Activated naive CD4-positive, alpha-beta T cell treated with anti-CD3 and anti-CD28 coated beads for 36 hours (primary cell): ENCODE measurements at regions not wholly inside any gene's neighbourhood (a gene's known extent, or its start where the extent isn't known, plus 50 kb on each side); places are given as distances from the start of the nearest gene placed in this dataset.
A peak's percentile ranks its signal among the peaks of the same experiment; 100 is the strongest.

ENCODE experiments used
- CTCF ChIA-PET: fragments of 350-600 bp; sonication (Branson Sonifier 250); formaldehyde crosslinking; loops from one replicate; lab custom pipeline; 2021; ENCODE audit warnings: antibody characterized with exemption; lab: Charles Lee
- DNase-seq: peaks from one replicate; pipeline ENCODE4 v3.0.0-alpha.2; 2020
- H3K27ac Mint-ChIP-seq: one replicate; pipeline ENCODE4 v1.8.0; 2021; ENCODE audit warnings: mild to moderate bottlenecking, mixed read lengths
- H3K27me3 Mint-ChIP-seq: one replicate; pipeline ENCODE4 v1.8.0; 2021; ENCODE audit warnings: low read depth, mixed read lengths
- H3K36me3 Mint-ChIP-seq: one replicate; pipeline ENCODE4 v1.8.0; 2021; ENCODE audit warnings: low read depth, mixed read lengths
- H3K4me1 Mint-ChIP-seq: one replicate; pipeline ENCODE4 v1.8.0; 2021; ENCODE audit warnings: low read depth, mixed read lengths
- H3K4me3 Mint-ChIP-seq: one replicate; pipeline ENCODE4 v1.8.0; 2021; ENCODE audit warnings: mild to moderate bottlenecking, moderate library complexity, mixed read lengths
- H3K9me3 Mint-ChIP-seq: one replicate; pipeline ENCODE4 v1.8.0; 2021; ENCODE audit warnings: mixed read lengths
- intact Hi-C: fragments of 100-400 bp; cut with micrococcal nuclease; formaldehyde crosslinking; loops from one replicate; pipeline ENCODE4 v1.15.1; 2023

GRCh38 chr6:40325791-40326190 is 261.4 kb downstream of the LRFN2 start:
- intact Hi-C loops: loop anchor here (5.0 kb wide), 1 partner anchor 587 kb away; no protein-coding TSS in a partner anchor
- Mint-ChIP-seq H3K36me3 (no peaks in the 10 kb centered on the region), H3K27ac (no peak overlapping the region), H3K9me3 (no peaks in the 10 kb centered on the region), H3K27me3 (peaks cover 32% of the 10 kb centered on the region), H3K4me3 (no peak overlapping the region), H3K4me1 (peaks cover 2% of the 10 kb centered on the region)
- peak; percentile 21 for DNase-seq
- CTCF ChIA-PET: interaction anchor here (0.7 kb wide), 1 partner anchor 1081 kb away, joined by 3 read pairs; no protein-coding TSS in a partner anchor

- H3K4me1 Mint-ChIP-seq: peaks cover 2% of the 10 kb centered on the region
- H3K4me3 Mint-ChIP-seq: no peak overlapping the region
- H3K36me3 Mint-ChIP-seq: no peaks in the 10 kb centered on the region
- no peaks in the 10 kb centered on the region for H3K9me3 Mint-ChIP-seq
- intact Hi-C loops: loop anchor here (5.0 kb wide), 1 partner anchor 587 kb away; no protein-coding TSS in a partner anchor
- no peak overlapping the region for H3K27ac Mint-ChIP-seq
- DNase-seq: no peak
- CTCF ChIA-PET: interaction anchor here (0.6 kb wide), 1 partner anchor 568 kb away, joined by 3 read pairs; no protein-coding TSS in a partner anchor
- peaks cover 34% of the 10 kb centered on the region for H3K27me3 Mint-ChIP-seq
Measured at GRCh38 chr6:40325041-40325440, 262.1 kb downstream of the LRFN2 start.

GRCh38 chr6:40323881-40324634 is 263.1 kb downstream of the LRFN2 start:
- H3K4me1 Mint-ChIP-seq: peaks cover 2% of the 10 kb centered on the region
- peaks cover 4% of the 10 kb centered on the region for H3K9me3 Mint-ChIP-seq
- no peak for DNase-seq
- H3K4me3 Mint-ChIP-seq: no peak overlapping the region
- no peaks in the 10 kb centered on the region for H3K36me3 Mint-ChIP-seq
- CTCF ChIA-PET: no interaction called here
- intact Hi-C loops: no loop called here
- no peak overlapping the region for H3K27ac Mint-ChIP-seq
- peaks cover 33% of the 10 kb centered on the region for H3K27me3 Mint-ChIP-seq

GRCh38 chr6:40322336-40322735 is 264.8 kb downstream of the LRFN2 start:
- Mint-ChIP-seq H3K27me3 (peaks cover 28% of the 10 kb centered on the region), H3K4me1 (peaks cover 2% of the 10 kb centered on the region), H3K9me3 (peaks cover 8% of the 10 kb centered on the region), H3K36me3 (no peaks in the 10 kb centered on the region), H3K4me3 (no peak overlapping the region), H3K27ac (no peak overlapping the region)
- CTCF ChIA-PET: interaction anchor here (0.7 to 1.5 kb wide), 3 partner anchors 9 to 279 kb away, joined by 3 to 4 read pairs (median 4); no protein-coding TSS in a partner anchor
- no peak for DNase-seq
- intact Hi-C loops: no loop called here

- CTCF ChIA-PET: interaction anchor here (1.5 kb wide), 1 partner anchor 10 kb away, joined by 3 read pairs; no protein-coding TSS in a partner anchor
- DNase-seq: no peak
- peaks cover 2% of the 10 kb centered on the region for H3K4me1 Mint-ChIP-seq
- H3K27me3 Mint-ChIP-seq: peaks cover 28% of the 10 kb centered on the region
- no peaks in the 10 kb centered on the region for H3K36me3 Mint-ChIP-seq
- intact Hi-C loops: no loop called here
- no peak overlapping the region for H3K4me3 Mint-ChIP-seq
- H3K27ac Mint-ChIP-seq: no peak overlapping the region
- peaks cover 8% of the 10 kb centered on the region for H3K9me3 Mint-ChIP-seq
Measured at GRCh38 chr6:40321616-40322015, 265.5 kb downstream of the LRFN2 start.

- peaks cover 2% of the 10 kb centered on the region for H3K4me1 Mint-ChIP-seq
- intact Hi-C loops: no loop called here
- no peak overlapping the region for H3K4me3 Mint-ChIP-seq
- H3K9me3 Mint-ChIP-seq: peaks cover 8% of the 10 kb centered on the region
- no peak for DNase-seq
- CTCF ChIA-PET: no interaction called here
- H3K36me3 Mint-ChIP-seq: no peaks in the 10 kb centered on the region
- H3K27me3 Mint-ChIP-seq: peaks cover 28% of the 10 kb centered on the region
- no peak overlapping the region for H3K27ac Mint-ChIP-seq
Measured at GRCh38 chr6:40320947-40321346, 266.2 kb downstream of the LRFN2 start.

GRCh38 chr6:40320441-40320840 is 266.7 kb downstream of the LRFN2 start:
- H3K27me3 Mint-ChIP-seq: peaks cover 28% of the 10 kb centered on the region
- DNase-seq: no peak
- no peaks in the 10 kb centered on the region for H3K4me1 Mint-ChIP-seq
- peaks cover 8% of the 10 kb centered on the region for H3K9me3 Mint-ChIP-seq
- no peaks in the 10 kb centered on the region for H3K36me3 Mint-ChIP-seq
- H3K4me3 Mint-ChIP-seq: no peak overlapping the region
- CTCF ChIA-PET: no interaction called here
- H3K27ac Mint-ChIP-seq: no peak overlapping the region
- intact Hi-C loops: no loop called here

GRCh38 chr6:40319124-40319523 is 268.0 kb downstream of the LRFN2 start:
- H3K9me3 Mint-ChIP-seq: peaks cover 8% of the 10 kb centered on the region
- H3K4me1 Mint-ChIP-seq: no peaks in the 10 kb centered on the region
- H3K4me3 Mint-ChIP-seq: no peak overlapping the region
- no peak for DNase-seq
- intact Hi-C loops: no loop called here
- peaks cover 26% of the 10 kb centered on the region for H3K27me3 Mint-ChIP-seq
- no peak overlapping the region for H3K27ac Mint-ChIP-seq
- no peaks in the 10 kb centered on the region for H3K36me3 Mint-ChIP-seq
- CTCF ChIA-PET: no interaction called here

- Mint-ChIP-seq H3K36me3 (no peaks in the 10 kb centered on the region), H3K27me3 (peaks cover 10% of the 10 kb centered on the region), H3K27ac (no peak overlapping the region), H3K4me3 (no peak overlapping the region), H3K4me1 (no peaks in the 10 kb centered on the region), H3K9me3 (peaks cover 8% of the 10 kb centered on the region)
- no peak for DNase-seq
- intact Hi-C loops: no loop called here
- CTCF ChIA-PET: interaction anchor here (1.0 kb wide), 1 partner anchor 13 kb away, joined by 3 read pairs; no protein-coding TSS in a partner anchor
Measured at GRCh38 chr6:40315060-40315459, 272.1 kb downstream of the LRFN2 start.

GRCh38 chr6:40313582-40313981 is 273.6 kb downstream of the LRFN2 start:
- no peak overlapping the region for H3K4me3 Mint-ChIP-seq
- no peaks in the 10 kb centered on the region for H3K4me1 Mint-ChIP-seq
- intact Hi-C loops: no loop called here
- no peak overlapping the region for H3K27ac Mint-ChIP-seq
- no peaks in the 10 kb centered on the region for H3K36me3 Mint-ChIP-seq
- peaks cover 2% of the 10 kb centered on the region for H3K9me3 Mint-ChIP-seq
- CTCF ChIA-PET: interaction anchor here (1.3 kb wide), 1 partner anchor 15 kb away, joined by 3 read pairs; no protein-coding TSS in a partner anchor
- H3K27me3 Mint-ChIP-seq: peaks cover 15% of the 10 kb centered on the region
- DNase-seq: no peak

GRCh38 chr6:40312213-40313015 is 274.8 kb downstream of the LRFN2 start:
- intact Hi-C loops: no loop called here
- no peak overlapping the region for H3K4me3 Mint-ChIP-seq
- CTCF ChIA-PET: interaction anchor here (1.3 kb wide), 1 partner anchor 16 kb away, joined by 3 read pairs; no protein-coding TSS in a partner anchor
- no peaks in the 10 kb centered on the region for H3K9me3 Mint-ChIP-seq
- H3K4me1 Mint-ChIP-seq: no peaks in the 10 kb centered on the region
- DNase-seq: no peak
- no peaks in the 10 kb centered on the region for H3K36me3 Mint-ChIP-seq
- H3K27me3 Mint-ChIP-seq: peaks cover 21% of the 10 kb centered on the region
- H3K27ac Mint-ChIP-seq: no peak overlapping the region
